PFSK-1 (cell line): ENCODE measurements at regions not wholly inside any gene's neighbourhood (a gene's known extent, or its start where the extent isn't known, plus 50 kb on each side); places are given as distances from the start of the nearest gene placed in this dataset.

ENCODE experiments used
- POLR2AphosphoS5 ChIP-seq: IDR thresholded peaks from 2 replicates; pipeline ENCODE4 v1.6.1; 2012; ENCODE audit warnings: low read depth, mild to moderate bottlenecking, control low read depth, low read length, moderate library complexity
- SIN3A ChIP-seq: IDR thresholded peaks from 2 replicates; pipeline ENCODE4 v1.6.1; 2012; ENCODE audit warnings: mild to moderate bottlenecking, low read length, moderate library complexity, borderline replicate concordance; ENCODE audit not compliant: insufficient read depth
- TF ChIP-seq, protein P1 (sequence below), 2 experiments: IDR thresholded peaks; 2 replicates each; pipeline versions ENCODE4 v1.6.1 to v1.8.0; 2011 to 2012; ENCODE audit warnings: low read depth in 2 of 2, low read length in 2 of 2, control low read depth in 1 of 2, inconsistent platforms in 1 of 2, mild to moderate bottlenecking in 1 of 2, moderate library complexity in 1 of 2; ENCODE audit not compliant: insufficient read depth in 1 of 2

GRCh38 chr15:29593629-29594028 lies 228.6 kb downstream of the TJP1 start:
- TF ChIP-seq SIN3A (no peak), POLR2AphosphoS5 (no peak)
- TF ChIP-seq, protein P1, sequence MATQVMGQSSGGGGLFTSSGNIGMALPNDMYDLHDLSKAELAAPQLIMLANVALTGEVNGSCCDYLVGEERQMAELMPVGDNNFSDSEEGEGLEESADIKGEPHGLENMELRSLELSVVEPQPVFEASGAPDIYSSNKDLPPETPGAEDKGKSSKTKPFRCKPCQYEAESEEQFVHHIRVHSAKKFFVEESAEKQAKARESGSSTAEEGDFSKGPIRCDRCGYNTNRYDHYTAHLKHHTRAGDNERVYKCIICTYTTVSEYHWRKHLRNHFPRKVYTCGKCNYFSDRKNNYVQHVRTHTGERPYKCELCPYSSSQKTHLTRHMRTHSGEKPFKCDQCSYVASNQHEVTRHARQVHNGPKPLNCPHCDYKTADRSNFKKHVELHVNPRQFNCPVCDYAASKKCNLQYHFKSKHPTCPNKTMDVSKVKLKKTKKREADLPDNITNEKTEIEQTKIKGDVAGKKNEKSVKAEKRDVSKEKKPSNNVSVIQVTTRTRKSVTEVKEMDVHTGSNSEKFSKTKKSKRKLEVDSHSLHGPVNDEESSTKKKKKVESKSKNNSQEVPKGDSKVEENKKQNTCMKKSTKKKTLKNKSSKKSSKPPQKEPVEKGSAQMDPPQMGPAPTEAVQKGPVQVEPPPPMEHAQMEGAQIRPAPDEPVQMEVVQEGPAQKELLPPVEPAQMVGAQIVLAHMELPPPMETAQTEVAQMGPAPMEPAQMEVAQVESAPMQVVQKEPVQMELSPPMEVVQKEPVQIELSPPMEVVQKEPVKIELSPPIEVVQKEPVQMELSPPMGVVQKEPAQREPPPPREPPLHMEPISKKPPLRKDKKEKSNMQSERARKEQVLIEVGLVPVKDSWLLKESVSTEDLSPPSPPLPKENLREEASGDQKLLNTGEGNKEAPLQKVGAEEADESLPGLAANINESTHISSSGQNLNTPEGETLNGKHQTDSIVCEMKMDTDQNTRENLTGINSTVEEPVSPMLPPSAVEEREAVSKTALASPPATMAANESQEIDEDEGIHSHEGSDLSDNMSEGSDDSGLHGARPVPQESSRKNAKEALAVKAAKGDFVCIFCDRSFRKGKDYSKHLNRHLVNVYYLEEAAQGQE (IDR thresholded peaks at IDR 0.05; ENCODE audit: insufficient read depth in 1 of 2, low read depth in 2 of 2, low read length in 2 of 2): no peak
